Upper lobe of left lung (tissue), 6 donors: ENCODE measurements at regions not wholly inside any gene's neighbourhood (a gene's known extent, or its start where the extent isn't known, plus 50 kb on each side); places are given as distances from the start of the nearest gene placed in this dataset.

Experiments used
- ATAC-seq, 2 donors: fragments of 200-7000 bp; cut with Tn5 transposase; one replicate each; pipeline ENCODE4 v1.9.1; 2022; ENCODE audit warnings: mild to moderate bottlenecking in 2 of 2, moderate library complexity in 2 of 2; ENCODE audit not compliant: low FRiP score in 2 of 2
- DNase-seq, 2 donors: peaks; one replicate each; pipeline ENCODE4 v3.0.0-alpha.2; 2019 to 2020
- H3K27ac ChIP-seq, 4 donors: fragments of 200-600 bp; sonication (generic); one replicate each; pipeline ENCODE4 v1.5.1; 2016 to 2019
- H3K27me3 ChIP-seq, 4 donors: fragments of 200-600 bp; sonication (generic); one replicate each; pipeline ENCODE4 v1.5.1; 2017 to 2019
- H3K36me3 ChIP-seq, 4 donors: fragments of 200-600 bp; sonication (generic); one replicate each; pipeline ENCODE4 v1.5.1; 2016 to 2019
- H3K4me1 ChIP-seq, 4 donors: fragments of 200-600 bp; sonication (generic); one replicate each; pipeline ENCODE4 v1.5.1; 2018 to 2019
- H3K4me3 ChIP-seq, 4 donors: fragments of 200-600 bp; sonication (generic); one replicate each; pipeline ENCODE4 v1.5.1; 2017 to 2019; ENCODE audit warnings: mild to moderate bottlenecking in 2 of 4, moderate library complexity in 1 of 4
- H3K9me3 ChIP-seq, 4 donors: fragments of 200-600 bp; sonication (generic); one replicate each; pipeline ENCODE4 v1.5.1; 2018 to 2019
- EP300 ChIP-seq, 4 donors: sonication (generic); formaldehyde crosslinking; IDR thresholded peaks; one replicate each; pipeline ENCODE4 v1.5.1; 2017; ENCODE audit warnings: antibody characterized with exemption in 4 of 4, control low read depth in 2 of 4
- POLR2A ChIP-seq, 4 donors: fragments of 450-650 bp; IDR thresholded peaks; one replicate each; pipeline ENCODE4 v1.5.1; 2016 to 2017; ENCODE audit warnings: antibody characterized with exemption in 4 of 4, mild to moderate bottlenecking in 2 of 4
- POLR2AphosphoS5 ChIP-seq, 2 donors: sonication (generic); formaldehyde crosslinking; IDR thresholded peaks; one replicate each; pipeline ENCODE4 v1.5.1; 2017; ENCODE audit warnings: antibody characterized with exemption in 2 of 2
- WGBS, 2 donors: methylation state at CpG; one replicate each; pipeline ENCODE4 v1.1.5; 2017 to 2018; 5-methylcytosine and 5-hydroxymethylcytosine counted together
- TF ChIP-seq, protein P1 (sequence below), 6 experiments: fragments of 450-650 bp in 4 of 6; fragments of 200-600 bp in 2 of 6; sonication (generic) in 2 of 6; IDR thresholded peaks; one replicate each; pipeline ENCODE4 v1.5.1; 2016 to 2019; ENCODE audit warnings: antibody characterized with exemption in 6 of 6
- donor health status: DM: no; HTN: no; CAD: no; lungs with moderate emphysema.
- donor health status: DM: no; HTN: yes; CAD: no; lungs with severe emphysema.

DNA sequence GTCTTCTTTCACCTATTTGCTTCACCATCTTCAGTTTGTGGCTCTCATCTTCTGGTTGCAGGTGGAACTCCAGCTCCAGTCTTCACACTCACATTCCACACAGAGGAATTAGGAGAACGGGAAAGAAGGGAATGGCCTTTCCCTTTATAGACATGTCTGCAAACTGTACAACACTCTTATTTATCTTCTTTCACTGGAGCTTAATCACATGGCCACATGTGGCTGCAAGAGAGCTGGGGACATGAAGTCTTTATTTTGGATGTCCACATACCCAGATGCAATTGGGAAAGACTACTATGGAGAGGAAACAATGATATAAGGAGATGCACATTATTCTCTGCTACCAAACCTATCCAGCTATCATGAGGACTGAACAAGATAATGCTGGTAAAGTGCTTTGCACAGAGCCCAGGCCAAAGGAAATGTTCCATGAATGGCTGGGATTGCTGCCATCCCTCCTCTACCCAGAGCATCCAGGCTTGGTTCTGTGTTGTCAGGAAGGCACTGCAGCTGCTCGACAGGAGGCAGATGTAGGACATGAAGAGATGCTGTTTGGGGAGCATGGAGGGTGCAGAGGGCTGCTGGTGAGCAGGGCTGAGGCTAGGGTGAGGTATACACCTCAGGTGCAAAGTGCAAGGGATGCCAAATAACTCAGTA is 183.8 kb upstream of the TBX20 start:
- DNase-seq (no peak), ATAC-seq (no peak)
- Histone ChIP-seq H3K4me3 (no peak overlapping the region), H3K27ac (no peak overlapping the region), H3K4me1 (no peaks in the 10 kb centered on the region), H3K36me3 (no peaks in the 10 kb centered on the region), H3K27me3 (no peaks in the 10 kb centered on the region), H3K9me3 (no peaks in the 10 kb centered on the region)
- no peak for TF ChIP-seq POLR2A (IDR thresholded peaks at IDR 0.05)
- TF ChIP-seq EP300 (IDR thresholded peaks at IDR 0.05), result no peak
- TF ChIP-seq, protein P1, sequence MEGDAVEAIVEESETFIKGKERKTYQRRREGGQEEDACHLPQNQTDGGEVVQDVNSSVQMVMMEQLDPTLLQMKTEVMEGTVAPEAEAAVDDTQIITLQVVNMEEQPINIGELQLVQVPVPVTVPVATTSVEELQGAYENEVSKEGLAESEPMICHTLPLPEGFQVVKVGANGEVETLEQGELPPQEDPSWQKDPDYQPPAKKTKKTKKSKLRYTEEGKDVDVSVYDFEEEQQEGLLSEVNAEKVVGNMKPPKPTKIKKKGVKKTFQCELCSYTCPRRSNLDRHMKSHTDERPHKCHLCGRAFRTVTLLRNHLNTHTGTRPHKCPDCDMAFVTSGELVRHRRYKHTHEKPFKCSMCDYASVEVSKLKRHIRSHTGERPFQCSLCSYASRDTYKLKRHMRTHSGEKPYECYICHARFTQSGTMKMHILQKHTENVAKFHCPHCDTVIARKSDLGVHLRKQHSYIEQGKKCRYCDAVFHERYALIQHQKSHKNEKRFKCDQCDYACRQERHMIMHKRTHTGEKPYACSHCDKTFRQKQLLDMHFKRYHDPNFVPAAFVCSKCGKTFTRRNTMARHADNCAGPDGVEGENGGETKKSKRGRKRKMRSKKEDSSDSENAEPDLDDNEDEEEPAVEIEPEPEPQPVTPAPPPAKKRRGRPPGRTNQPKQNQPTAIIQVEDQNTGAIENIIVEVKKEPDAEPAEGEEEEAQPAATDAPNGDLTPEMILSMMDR (IDR thresholded peaks at IDR 0.05), result no peak
- TF ChIP-seq POLR2AphosphoS5 (IDR thresholded peaks at IDR 0.05), result no peak
- 75 to 76% methylated on average over 2 of the region's 2 CpGs for WGBS, 2 donors

DNA sequence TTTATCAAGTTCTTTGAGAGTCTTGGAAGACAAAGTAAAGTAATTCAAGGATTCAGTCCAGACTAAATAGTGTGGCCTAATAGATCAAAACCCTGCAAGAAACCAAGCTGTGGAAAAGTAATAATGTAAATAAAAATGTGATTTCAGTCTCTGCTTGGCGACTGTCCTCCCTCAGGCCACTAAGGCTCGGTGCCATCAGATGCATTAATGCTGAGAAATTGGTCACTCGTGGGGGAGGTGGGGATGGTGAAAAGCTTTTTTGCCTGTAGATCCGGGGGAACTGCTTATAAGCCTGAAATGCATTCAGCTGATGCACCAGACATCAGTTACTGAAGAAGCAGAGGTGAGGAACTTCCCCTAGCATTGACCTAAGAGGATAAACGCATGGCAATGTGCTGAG is 182.6 kb upstream of the TBX20 start:
- TF ChIP-seq POLR2AphosphoS5 (IDR thresholded peaks at IDR 0.05), result no peak
- TF ChIP-seq, protein P1 (IDR thresholded peaks at IDR 0.05), result no peak
- ATAC-seq (no peak), DNase-seq (no peak)
- no peaks in the 10 kb centered on the region for H3K27me3 ChIP-seq
- no peak overlapping the region for H3K4me3 ChIP-seq
- no peak overlapping the region for H3K27ac ChIP-seq
- 56 to 61% methylated on average over 5 of the region's 5 CpGs for WGBS, 2 donors
- H3K4me1 ChIP-seq, result no peaks in the 10 kb centered on the region
- H3K36me3 ChIP-seq, result no peaks in the 10 kb centered on the region
- H3K9me3 ChIP-seq, result no peaks in the 10 kb centered on the region

DNA sequence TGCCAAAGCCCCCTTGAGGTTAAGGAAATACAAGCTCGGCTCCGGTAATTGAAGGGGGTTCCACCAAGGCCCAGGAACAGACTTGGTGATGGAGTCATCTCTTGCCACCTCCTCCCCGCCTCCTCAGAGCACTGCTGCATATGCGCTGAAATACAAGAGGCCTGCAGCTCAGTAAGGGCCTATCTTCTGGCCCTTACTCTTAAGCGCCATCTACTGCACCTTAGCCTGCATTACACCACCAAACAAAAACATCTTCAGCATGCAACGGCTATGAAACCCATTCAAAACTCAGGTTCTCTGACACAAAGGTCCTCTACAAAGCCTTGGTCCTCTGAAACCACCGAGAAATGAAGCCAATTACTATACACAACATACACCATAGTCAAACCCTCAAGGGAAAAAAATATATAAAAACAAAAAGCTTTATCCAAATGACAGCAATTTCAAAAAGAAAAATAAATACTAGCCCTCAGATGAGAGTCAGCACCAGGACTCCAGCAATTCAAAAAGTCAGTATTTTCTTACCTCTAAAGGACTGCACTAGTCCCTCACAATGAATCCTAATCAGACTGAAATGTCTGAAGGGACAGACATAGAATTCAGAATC is 176.8 kb upstream of the TBX20 start:
- H3K36me3 ChIP-seq, result no peaks in the 10 kb centered on the region
- H3K4me1 ChIP-seq, result no peaks in the 10 kb centered on the region
- peaks cover 0 to 5% (median 1%) of the 10 kb centered on the region in 4 donors for H3K9me3 ChIP-seq
- ATAC-seq (no peak), DNase-seq (no peak)
- 66 to 72% methylated on average over 7 of the region's 7 CpGs for WGBS, 2 donors
- no peak overlapping the region for H3K4me3 ChIP-seq
- TF ChIP-seq POLR2A (IDR thresholded peaks at IDR 0.05) (no peak), EP300 (IDR thresholded peaks at IDR 0.05) (no peak), POLR2AphosphoS5 (IDR thresholded peaks at IDR 0.05) (no peak)
- TF ChIP-seq, protein P1 (IDR thresholded peaks at IDR 0.05), result peak in 1 of 6 experiments; percentile 6
- H3K27me3 ChIP-seq, result no peaks in the 10 kb centered on the region
- H3K27ac ChIP-seq, result no peak overlapping the region

DNA sequence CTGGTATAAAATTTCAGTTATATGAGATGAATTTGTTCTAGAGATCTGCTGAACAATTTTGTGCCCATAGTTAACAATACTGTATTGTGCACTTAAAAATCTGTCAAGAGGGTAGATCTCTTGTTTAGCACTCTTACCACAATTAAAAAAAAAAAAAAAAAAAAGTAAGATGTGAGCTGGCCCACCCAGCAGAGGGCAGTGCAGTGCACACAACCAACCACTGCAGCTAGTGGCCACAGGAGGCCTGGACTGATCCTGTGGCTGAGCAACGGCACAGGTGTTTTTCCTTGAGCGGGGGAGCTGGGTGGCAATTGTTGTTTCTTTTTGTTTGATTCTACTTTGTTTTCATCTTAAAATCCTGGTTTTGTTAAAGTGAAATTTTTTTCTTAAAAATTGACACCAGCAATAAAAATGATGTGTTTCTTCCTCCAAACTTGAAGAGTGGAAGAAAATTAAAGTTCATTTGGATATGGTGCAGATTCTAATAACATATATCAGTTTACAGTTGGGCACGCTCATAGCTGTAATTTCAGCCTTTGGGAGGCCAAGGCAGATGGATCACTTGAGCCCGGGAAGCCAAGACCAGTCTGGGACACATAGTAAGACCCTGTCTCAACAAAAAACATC is 171.1 kb upstream of the TBX20 start:
- Histone ChIP-seq H3K27me3 (no peaks in the 10 kb centered on the region), H3K9me3 (no peaks in the 10 kb centered on the region), H3K4me3 (no peak overlapping the region), H3K36me3 (no peaks in the 10 kb centered on the region), H3K27ac (no peak overlapping the region), H3K4me1 (no peaks in the 10 kb centered on the region)
- 47 to 48% methylated on average over 4 of the region's 4 CpGs for WGBS, 2 donors
- TF ChIP-seq, protein P1 (IDR thresholded peaks at IDR 0.05), result peak; percentile 41 to 63 (median 58)
- TF ChIP-seq POLR2A (IDR thresholded peaks at IDR 0.05), result no peak
- peak; percentile 68 to 75 for ATAC-seq
- DNase-seq, result peak in 1 of 2 donors; percentile 50
